Cardiac muscle cell (in vitro differentiated cells and primary cell): ENCODE measurements at regions not wholly inside any gene's neighbourhood (a gene's known extent, or its start where the extent isn't known, plus 50 kb on each side); places are given as distances from the start of the nearest gene placed in this dataset.

Source experiments
- DNase-seq, 2 donors: peaks; one replicate each; pipeline versions ENCODE4 v3.0.0 to v3.0.0-alpha.2; 2010 to 2017; ENCODE audit warnings: low read depth in 1 of 2, low spot score in 1 of 2
- H3K27ac ChIP-seq: fragments of 200-600 bp; sonication (generic); 2 replicates; pipeline ENCODE4 v1.5.1; 2016
- H3K27me3 ChIP-seq: fragments of 200-600 bp; sonication (generic); 2 replicates; pipeline ENCODE4 v1.6.0; 2016; ENCODE audit warnings: control low read depth
- H3K36me3 ChIP-seq: fragments of 200-600 bp; sonication (generic); 2 replicates; pipeline ENCODE4 v1.5.1; 2016; ENCODE audit warnings: control low read depth
- H3K4me1 ChIP-seq: fragments of 200-600 bp; sonication (generic); 2 replicates; pipeline ENCODE4 v1.8.1; 2017; ENCODE audit warnings: low read depth, mild to moderate bottlenecking, mixed run types
- H3K4me3 ChIP-seq: fragments of 200-600 bp; sonication (generic); 2 replicates; pipeline ENCODE4 v1.5.1; 2016; ENCODE audit warnings: mild to moderate bottlenecking
- H3K9me3 ChIP-seq: fragments of 200-600 bp; sonication (generic); 2 replicates; pipeline ENCODE4 v1.5.1; 2017; ENCODE audit warnings: low read depth, mild to moderate bottlenecking, control low read depth
- CTCF ChIP-seq: IDR thresholded peaks from 2 replicates; pipeline ENCODE4 v1.5.1; 2012; ENCODE audit warnings: low read depth, mild to moderate bottlenecking, low read length

DNA sequence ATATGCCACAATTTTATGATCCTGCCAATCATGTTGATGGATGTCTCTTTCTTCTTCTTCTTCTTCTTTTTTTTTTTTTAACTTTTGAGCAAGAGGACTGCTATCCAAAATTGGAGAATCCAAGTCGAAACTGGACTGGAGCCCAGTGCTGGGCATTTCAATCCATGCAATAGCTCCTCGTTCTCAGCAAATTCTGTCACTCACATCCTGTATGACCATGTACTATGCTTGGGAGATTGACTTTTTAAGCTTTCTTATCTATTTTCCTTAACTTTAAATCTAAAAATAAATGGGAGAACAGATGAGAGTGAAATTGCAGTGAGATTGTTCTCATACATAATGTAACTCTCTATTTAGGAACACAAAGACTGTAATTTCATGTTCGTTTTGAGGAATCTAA, 123.0 kb upstream of the PUDP start:
- no peaks in the 10 kb centered on the region for H3K27me3 ChIP-seq
- H3K27ac ChIP-seq: no peak overlapping the region
- H3K4me1 ChIP-seq: no peaks in the 10 kb centered on the region
- no peak for TF ChIP-seq CTCF
- H3K9me3 ChIP-seq: no peaks in the 10 kb centered on the region
- H3K4me3 ChIP-seq: no peak overlapping the region
- no peak for DNase-seq
- H3K36me3 ChIP-seq: no peaks in the 10 kb centered on the region

- no peak overlapping the region for H3K27ac ChIP-seq
- no peak for DNase-seq
- H3K27me3 ChIP-seq: no peaks in the 10 kb centered on the region
- no peak overlapping the region for H3K4me3 ChIP-seq
- no peak for TF ChIP-seq CTCF
- H3K36me3 ChIP-seq: no peaks in the 10 kb centered on the region
- no peaks in the 10 kb centered on the region for H3K9me3 ChIP-seq
- no peaks in the 10 kb centered on the region for H3K4me1 ChIP-seq
These were observed 122.0 kb upstream of the PUDP start for GRCh38 chrX:7269991-7270390.

- no peak overlapping the region for H3K4me3 ChIP-seq
- no peaks in the 10 kb centered on the region for H3K36me3 ChIP-seq
- TF ChIP-seq CTCF: no peak
- H3K9me3 ChIP-seq: no peaks in the 10 kb centered on the region
- no peak for DNase-seq
- H3K27me3 ChIP-seq: no peaks in the 10 kb centered on the region
- no peak overlapping the region for H3K27ac ChIP-seq
- H3K4me1 ChIP-seq: no peaks in the 10 kb centered on the region
These were observed 121.6 kb upstream of the PUDP start for GRCh38 chrX:7269589-7269988.

- no peak for TF ChIP-seq CTCF
- H3K27ac ChIP-seq: no peak overlapping the region
- H3K27me3 ChIP-seq: no peaks in the 10 kb centered on the region
- DNase-seq: no peak
- H3K36me3 ChIP-seq: no peaks in the 10 kb centered on the region
- H3K9me3 ChIP-seq: no peaks in the 10 kb centered on the region
- H3K4me1 ChIP-seq: no peaks in the 10 kb centered on the region
- no peak overlapping the region for H3K4me3 ChIP-seq
These were observed 118.3 kb upstream of the PUDP start for GRCh38 chrX:7266288-7266687.

DNA sequence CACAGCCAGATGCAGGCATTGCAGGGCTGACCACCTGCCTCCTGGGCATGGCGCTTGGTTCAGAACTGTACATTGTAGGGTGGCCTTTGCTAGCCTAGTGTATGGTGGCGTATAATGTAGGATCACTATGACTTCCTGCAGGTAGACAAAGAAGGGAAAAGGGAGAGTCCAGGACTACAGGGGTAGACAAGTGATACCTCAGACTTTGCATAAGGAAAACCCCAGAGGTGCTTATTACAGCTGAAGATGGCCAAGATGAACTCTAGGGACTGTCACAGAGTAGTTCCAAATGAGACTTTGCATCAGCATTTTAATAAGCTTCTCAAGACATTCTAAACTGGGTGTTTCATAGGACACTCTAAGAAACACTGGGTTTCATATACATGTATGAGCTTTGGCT, 116.4 kb upstream of the PUDP start:
- Histone ChIP-seq H3K27me3 (no peaks in the 10 kb centered on the region), H3K4me3 (no peak overlapping the region), H3K4me1 (no peaks in the 10 kb centered on the region), H3K36me3 (no peaks in the 10 kb centered on the region), H3K27ac (no peak overlapping the region), H3K9me3 (no peaks in the 10 kb centered on the region)
- DNase-seq: no peak
- TF ChIP-seq CTCF: no peak

DNA sequence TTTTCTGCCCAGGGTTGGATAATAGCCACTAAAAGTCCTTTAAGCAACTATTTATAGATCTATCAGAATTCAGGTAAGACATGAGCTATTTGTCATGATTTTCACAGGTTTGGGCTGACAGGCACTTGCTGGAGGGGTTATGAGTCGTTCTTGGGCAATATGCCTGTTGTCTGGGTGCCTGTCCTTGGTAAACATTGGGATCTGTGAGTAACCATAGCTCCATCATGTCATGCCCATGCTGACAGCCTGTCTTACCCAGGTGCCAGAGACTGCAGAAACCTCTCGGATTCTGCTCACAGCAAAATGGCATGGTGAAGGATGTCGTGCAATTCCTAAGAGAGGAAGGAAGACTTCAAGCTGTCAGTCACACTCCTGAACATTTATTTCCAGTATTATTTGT, 116.0 kb upstream of the PUDP start:
- Histone ChIP-seq H3K9me3 (no peaks in the 10 kb centered on the region), H3K27ac (no peak overlapping the region), H3K4me3 (no peak overlapping the region), H3K4me1 (no peaks in the 10 kb centered on the region), H3K36me3 (no peaks in the 10 kb centered on the region), H3K27me3 (no peaks in the 10 kb centered on the region)
- DNase-seq: no peak
- no peak for TF ChIP-seq CTCF
